ENCODE measurements at regions not wholly inside any gene's neighbourhood (a gene's known extent, or its start where the extent isn't known, plus 50 kb on each side); places are given as distances from the start of the nearest gene placed in this dataset.

DNA sequence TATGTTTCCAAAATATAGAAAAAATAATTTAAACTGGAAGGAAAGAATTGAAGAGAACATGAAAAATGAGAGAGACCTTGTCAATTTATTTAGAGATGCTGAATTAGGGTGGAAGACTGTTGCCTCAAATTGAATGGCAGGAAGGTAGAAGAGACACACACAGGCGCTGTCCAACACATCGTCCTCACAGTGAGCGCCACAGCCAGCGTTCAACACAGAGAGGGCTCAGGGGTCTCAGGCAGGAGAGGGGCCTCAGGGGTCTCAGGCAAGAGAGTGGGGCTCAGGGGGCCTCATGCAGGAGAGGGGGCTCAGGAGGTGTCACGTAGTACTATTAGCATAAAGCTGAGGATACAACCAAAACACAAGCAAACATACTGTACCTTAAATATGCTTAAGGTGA, 65.7 kb downstream of the TMEM18 start:
- DNase-seq (ENCODE audit: low read depth, low spot score): no peak
- no peak overlapping the region for H3K4me3 ChIP-seq (ENCODE audit: low read length)

GRCh38 chr2:610491-610890, 66.7 kb downstream of the TMEM18 start:
- no peak overlapping the region for H3K4me3 ChIP-seq (ENCODE audit: low read length)
- no peak for DNase-seq (ENCODE audit: low read depth, low spot score)

- H3K4me3 ChIP-seq (ENCODE audit: low read length): no peak overlapping the region
- DNase-seq (ENCODE audit: low read depth, low spot score): no peak
These were observed 67.3 kb downstream of the TMEM18 start for GRCh38 chr2:609881-610280.

DNA sequence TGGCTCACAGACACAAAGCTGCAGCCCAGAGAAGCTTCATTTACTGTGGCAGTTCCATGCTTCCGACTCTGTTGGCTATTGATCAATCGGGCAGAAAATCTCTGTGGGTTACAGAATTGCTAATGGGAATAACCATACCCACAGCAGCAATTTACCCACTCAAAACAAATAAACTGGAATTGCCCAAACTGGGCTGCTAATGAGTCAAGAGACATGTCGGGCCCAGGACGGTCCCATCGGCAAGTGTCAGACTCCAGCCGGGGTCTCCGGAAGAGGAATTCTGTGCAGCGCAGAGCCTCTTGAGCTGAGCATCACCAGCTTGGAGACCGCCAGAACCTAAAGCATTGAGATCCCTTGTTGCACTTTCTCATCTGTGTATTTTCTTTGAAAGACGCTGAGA, 67.8 kb downstream of the TMEM18 start:
- no peak overlapping the region for H3K4me3 ChIP-seq (ENCODE audit: low read length)
- DNase-seq (ENCODE audit: low read depth, low spot score): no peak

GRCh38 chr2:608711-609110, 68.5 kb downstream of the TMEM18 start:
- DNase-seq (ENCODE audit: low read depth, low spot score): no peak
- H3K4me3 ChIP-seq (ENCODE audit: low read length): no peak overlapping the region

- DNase-seq (ENCODE audit: low read depth, low spot score): no peak
- H3K4me3 ChIP-seq (ENCODE audit: low read length): no peak overlapping the region
These were observed 68.9 kb downstream of the TMEM18 start for GRCh38 chr2:608297-608696.

DNA sequence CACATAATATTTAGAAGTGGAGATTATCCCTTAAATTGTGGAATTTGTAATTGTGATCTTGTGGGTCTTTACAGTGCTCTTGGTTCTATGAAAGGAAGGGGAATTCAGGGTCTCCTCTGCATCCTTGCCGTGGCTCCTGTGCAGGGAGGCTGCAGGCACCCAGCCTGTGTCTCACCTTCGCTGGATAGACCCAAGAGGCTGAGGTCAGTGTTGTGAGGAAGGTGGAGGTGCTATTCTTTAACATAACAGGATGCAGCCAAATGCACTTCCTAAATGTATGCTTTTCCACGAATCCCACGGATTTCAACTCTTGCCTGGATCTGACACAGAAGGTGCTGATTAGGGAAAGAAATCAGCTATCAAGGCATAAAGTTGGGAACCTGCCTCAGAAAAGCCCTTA, 69.5 kb downstream of the TMEM18 start:
- no peak for DNase-seq (ENCODE audit: low read depth, low spot score)
- H3K4me3 ChIP-seq (ENCODE audit: low read length): no peak overlapping the region

GRCh38 chr2:607172-607571, 70.0 kb downstream of the TMEM18 start:
- no peak overlapping the region for H3K4me3 ChIP-seq (ENCODE audit: low read length)
- DNase-seq (ENCODE audit: low read depth, low spot score): no peak

GRCh38 chr2:605674-606608, 71.3 kb downstream of the TMEM18 start:
- no peak overlapping the region for H3K4me3 ChIP-seq (ENCODE audit: low read length)
- no peak for DNase-seq (ENCODE audit: low read depth, low spot score)

GRCh38 chr2:604854-605524, 72.2 kb downstream of the TMEM18 start:
- no peak for DNase-seq (ENCODE audit: low read depth, low spot score)

DNA sequence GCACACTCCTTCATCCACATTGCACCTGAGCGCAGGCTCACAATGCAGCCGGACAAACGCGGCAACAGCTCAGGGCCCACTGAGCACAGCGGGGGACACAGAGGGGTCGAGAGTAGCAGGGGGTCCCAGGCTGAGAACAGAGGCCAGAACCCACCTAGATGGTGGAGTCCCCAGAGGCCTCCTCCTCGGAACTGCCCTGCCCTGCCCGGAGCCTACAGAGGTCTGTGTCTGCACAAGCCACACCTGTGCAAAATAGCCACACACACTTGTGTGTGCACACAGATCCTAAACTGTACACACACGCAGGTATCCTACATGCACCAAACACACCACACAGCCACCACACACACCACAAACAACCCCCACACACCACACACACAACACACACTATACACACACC, 72.8 kb downstream of the TMEM18 start:
- DNase-seq (ENCODE audit: low read depth, low spot score): no peak
- no peak overlapping the region for H3K4me3 ChIP-seq (ENCODE audit: low read length)

More at GRCh38 chr2:604854-605524, 72.2 kb downstream of the TMEM18 start:
- H3K4me3 ChIP-seq (ENCODE audit: low read length): no peak overlapping the region

GRCh38 chr2:603869-604268, 73.3 kb downstream of the TMEM18 start:
- H3K4me3 ChIP-seq (ENCODE audit: low read length): no peak overlapping the region
- no peak for DNase-seq (ENCODE audit: low read depth, low spot score)

GRCh38 chr2:603427-603826, 73.8 kb downstream of the TMEM18 start:
- no peak for DNase-seq (ENCODE audit: low read depth, low spot score)
- no peak overlapping the region for H3K4me3 ChIP-seq (ENCODE audit: low read length)

DNA sequence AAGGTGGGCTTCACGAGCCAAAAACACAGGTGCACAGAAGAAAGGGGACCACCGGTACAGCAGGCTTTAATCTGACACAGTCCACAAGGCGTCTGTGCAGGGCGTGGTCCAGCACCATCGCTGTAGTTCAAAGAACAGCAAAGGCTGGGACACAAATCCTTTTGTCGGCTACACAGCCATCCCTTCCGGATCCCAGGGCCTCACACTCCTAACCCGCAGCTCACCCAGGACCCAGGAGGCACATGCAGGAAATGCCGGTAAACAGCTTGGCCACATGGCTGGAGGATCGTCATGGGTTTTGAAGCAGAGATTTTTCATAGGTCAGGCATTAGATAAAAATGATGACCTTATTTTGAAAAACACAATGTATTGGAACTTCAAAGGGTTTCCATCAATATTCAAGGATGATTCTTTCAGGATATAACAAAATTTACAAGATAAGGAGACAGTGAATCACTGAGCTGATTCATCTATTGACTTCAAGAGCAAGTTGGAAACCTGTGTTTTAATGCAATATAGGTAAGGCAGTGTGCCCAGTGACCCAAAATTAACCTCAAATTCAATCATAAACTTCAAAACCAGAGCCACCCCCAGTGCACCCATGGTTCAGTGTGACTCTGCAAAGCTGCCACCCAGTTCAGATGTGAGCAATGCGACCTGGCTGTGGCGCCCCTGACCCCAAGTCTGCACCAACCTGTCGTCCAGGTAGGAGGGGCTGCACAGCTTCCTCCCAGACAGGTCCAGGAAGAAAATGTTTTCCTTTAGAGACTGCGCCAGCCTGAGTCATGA, 74.4 kb downstream of the TMEM18 start:
- no peak for DNase-seq (ENCODE audit: low read depth, low spot score)
- no peak overlapping the region for H3K4me3 ChIP-seq (ENCODE audit: low read length)

DNA sequence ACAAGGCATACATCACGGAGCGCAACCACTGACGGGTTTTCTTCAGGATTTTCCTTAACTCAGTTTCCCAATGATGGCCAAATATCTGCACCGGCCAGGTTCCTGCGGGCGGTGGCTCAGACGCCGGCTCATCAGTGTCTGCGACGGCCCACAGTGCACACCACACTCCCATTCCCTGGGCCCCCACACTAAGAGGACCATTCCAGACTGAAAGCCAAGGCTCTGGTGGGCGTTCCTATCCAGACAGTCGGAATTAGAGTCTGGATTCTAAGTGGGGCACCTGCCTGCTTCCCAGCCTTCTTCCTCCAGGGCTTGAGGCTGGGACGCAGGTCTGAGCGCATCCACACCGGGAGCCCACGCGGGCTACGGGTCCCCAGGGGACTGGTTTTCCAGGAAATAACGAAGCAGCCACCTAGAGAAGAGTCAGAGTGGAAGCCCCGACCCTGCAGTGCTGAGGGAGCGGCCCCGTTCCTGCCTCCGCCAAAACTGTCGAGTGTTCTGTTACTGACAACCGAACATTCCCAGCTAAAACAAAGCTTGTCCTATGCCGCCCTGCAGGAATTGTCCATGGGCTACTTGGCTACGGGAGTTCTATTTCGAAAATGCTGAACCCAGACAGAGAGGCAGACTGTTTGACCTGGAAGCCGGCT, 75.3 kb downstream of the TMEM18 start:
- H3K4me3 ChIP-seq (ENCODE audit: low read length): no peak overlapping the region
- no peak for DNase-seq (ENCODE audit: low read depth, low spot score)

GRCh38 chr2:601387-601698, 75.9 kb downstream of the TMEM18 start:
- no peak overlapping the region for H3K4me3 ChIP-seq (ENCODE audit: low read length)
- DNase-seq (ENCODE audit: low read depth, low spot score): no peak

DNA sequence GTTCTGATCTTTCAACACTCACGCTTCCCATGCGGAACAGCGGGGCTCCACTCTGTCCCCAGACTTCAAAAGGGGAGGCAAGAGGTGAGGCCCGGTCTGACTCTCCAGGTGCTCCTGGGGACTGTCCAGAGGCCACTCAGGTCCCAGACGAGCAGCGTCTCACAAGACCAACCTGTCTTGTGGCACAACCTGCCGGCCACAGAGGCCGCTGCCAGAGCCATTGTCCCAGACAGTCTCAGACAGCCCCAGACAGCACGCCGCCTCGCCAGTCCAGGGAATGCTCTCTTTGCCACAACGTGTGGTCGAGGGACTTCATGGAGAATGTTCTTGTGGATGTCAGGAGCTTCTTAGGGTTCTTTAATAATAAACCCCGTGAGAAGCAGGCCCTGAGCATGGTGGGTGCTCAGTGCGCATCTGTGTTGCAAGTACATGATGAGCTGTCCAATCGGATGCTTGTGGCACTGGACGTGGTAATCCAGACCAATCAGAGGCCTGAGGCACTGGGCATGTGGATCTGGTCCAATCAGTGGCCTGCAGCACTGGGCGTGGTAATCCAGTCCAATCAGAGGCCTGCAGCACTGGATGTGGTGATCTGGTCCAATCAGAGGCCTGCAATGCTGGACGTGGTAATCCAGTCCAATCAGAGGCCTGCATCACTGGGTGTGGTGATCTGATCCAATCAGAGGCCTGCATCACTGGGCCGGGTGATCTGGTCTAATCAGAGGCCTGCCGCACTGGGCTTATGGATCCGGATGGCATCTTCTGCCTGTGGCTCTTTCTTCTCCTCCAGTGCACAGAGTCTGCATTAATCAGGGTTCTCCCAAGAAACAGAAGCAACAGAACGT, 76.4 kb downstream of the TMEM18 start:
- no peak overlapping the region for H3K4me3 ChIP-seq (ENCODE audit: low read length)
- peak; percentile 12 for DNase-seq (ENCODE audit: low read depth, low spot score)

DNA sequence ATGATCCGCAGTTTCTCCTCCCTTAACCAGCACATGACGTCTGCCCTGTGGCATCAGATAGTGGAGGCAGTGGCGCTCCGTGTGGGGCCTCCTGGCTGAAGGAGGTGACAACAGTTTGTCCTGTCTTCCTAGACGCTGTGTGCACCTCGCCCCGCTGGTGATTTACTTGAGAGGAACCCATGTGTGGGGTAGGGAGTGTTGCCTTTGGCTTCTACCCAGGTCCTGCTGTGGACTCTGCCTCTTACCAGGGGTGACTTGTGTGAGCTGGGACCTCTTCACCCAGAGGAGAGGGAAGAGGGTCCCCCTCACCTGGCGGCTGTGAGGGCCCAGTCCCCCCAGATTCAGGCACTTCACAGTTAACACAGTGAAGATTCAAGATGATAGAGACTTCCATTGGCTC, 77.6 kb downstream of the TMEM18 start:
- H3K4me3 ChIP-seq (ENCODE audit: low read length): no peak overlapping the region

More for the DNA sequence above, 77.6 kb downstream of the TMEM18 start:
- no peak for DNase-seq (ENCODE audit: low read depth, low spot score)
